RWPE1 (cell line): ENCODE measurements at regions not wholly inside any gene's neighbourhood (a gene's known extent, or its start where the extent isn't known, plus 50 kb on each side); places are given as distances from the start of the nearest gene placed in this dataset.
"Not testable (repeated sequence)": the region's sequence is repeated elsewhere in the genome, so short reads cannot be mapped to it uniquely, and the experiment has no call there.

Experiments used
- CTCF ChIA-PET: fragments of 350-600 bp; sonication (Branson Sonifier 250); formaldehyde crosslinking; extraction: SDS; loops from one replicate; lab custom pipeline; 2021; lab: Yijun Ruan, JAX
- POLR2A ChIA-PET: fragments of 400-600 bp; formaldehyde crosslinking; extraction: SDS; loops from one replicate; lab custom pipeline; 2020; ENCODE audit warnings: antibody characterized with exemption; ENCODE audit not compliant: low non-redundant PET; lab: Yijun Ruan, JAX
- DNase-seq: peaks from one replicate; pipeline ENCODE4 v3.0.0; 2012; ENCODE audit warnings: low spot score
- H3K27ac ChIP-seq: fragments of 450-650 bp; 2 replicates; pipeline ENCODE4 v1.5.1; 2017
- CTCF ChIP-seq: fragments of 450-650 bp; conservative IDR thresholded peaks from 2 replicates; pipeline ENCODE4 v1.5.1; 2017; ENCODE audit warnings: low read depth, mild to moderate bottlenecking

GRCh38 chr11:122572592-122572991, 82.9 kb upstream of the UBASH3B start:
- ChIA-PET CTCF (interaction anchor here (0.6 kb wide), 1 partner anchor 973 kb away, joined by 3 read pairs; no protein-coding TSS in a partner anchor), POLR2A (no interaction called here)
- no peak overlapping the region for H3K27ac ChIP-seq
- TF ChIP-seq CTCF: no peak
- no peak for DNase-seq

GRCh38 chr11:122563761-122564160, 91.8 kb upstream of the UBASH3B start:
- no peak for DNase-seq
- CTCF ChIA-PET: no interaction called here
- TF ChIP-seq CTCF: no peak
- no peak overlapping the region for H3K27ac ChIP-seq
- POLR2A ChIA-PET: no interaction called here

GRCh38 chr11:122559734-122560382, 95.7 kb upstream of the UBASH3B start:
- no peak for DNase-seq
- TF ChIP-seq CTCF: no peak
- ChIA-PET CTCF (no interaction called here), POLR2A (interaction anchor here (0.6 kb wide), 1 partner anchor 244 kb away, joined by 4 read pairs; no protein-coding TSS in a partner anchor)
- no peak overlapping the region for H3K27ac ChIP-seq

GRCh38 chr11:122559218-122559617, 96.3 kb upstream of the UBASH3B start:
- CTCF ChIA-PET, H3K27ac ChIP-seq, POLR2A ChIA-PET, DNase-seq: not testable (repeated sequence)

DNA sequence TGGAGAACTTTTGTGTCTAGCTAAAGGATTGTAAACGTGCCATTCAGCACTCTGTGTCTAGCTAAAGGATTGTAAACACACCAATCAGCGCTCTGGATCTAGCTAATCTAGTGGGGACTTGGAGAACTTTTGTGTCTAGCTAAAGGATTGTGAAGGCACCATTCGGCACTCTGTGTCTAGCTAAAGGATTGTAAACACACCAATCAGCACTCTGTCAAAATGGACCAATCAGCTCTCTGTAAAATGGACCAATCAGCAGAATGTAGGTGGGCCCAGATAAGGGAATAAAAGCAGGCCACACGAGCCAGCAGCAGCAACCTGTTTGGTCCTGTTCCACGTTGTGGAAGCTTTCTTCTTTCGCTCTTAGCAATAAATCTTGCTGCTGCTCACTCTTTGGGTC, 98.4 kb upstream of the UBASH3B start:
- H3K27ac ChIP-seq, DNase-seq, POLR2A ChIA-PET: not testable (repeated sequence)
- CTCF ChIA-PET: interaction anchor here (0.5 to 1.0 kb wide), 4 partner anchors 23 to 316 kb away, joined by 3 to 5 read pairs (median 3); no protein-coding TSS in a partner anchor

DNA sequence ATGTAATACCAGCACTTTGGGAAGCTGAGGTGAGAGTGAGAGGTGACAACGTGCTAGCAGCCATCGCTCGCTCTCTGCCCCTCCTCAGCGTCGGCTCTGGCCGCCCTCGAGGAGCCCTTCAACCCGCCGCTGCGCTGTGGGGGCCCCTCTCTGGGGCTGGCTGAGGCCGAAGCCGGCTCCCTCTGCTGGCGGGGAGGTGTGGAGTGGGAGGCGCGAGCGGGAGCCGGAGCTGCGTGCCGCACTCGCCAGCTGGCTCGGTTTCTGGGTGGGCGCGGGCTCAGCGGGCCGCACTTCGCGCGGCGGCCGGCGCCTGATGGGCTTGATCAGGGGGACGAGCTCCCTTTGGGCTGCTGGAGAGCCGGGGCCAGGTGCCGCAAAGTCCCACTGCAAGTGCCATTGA, 98.9 kb upstream of the UBASH3B start:
- ChIA-PET CTCF (interaction anchor here (0.5 to 1.0 kb wide), 7 partner anchors 19 to 1315 kb away, joined by 3 to 5 read pairs (median 3); no protein-coding TSS in a partner anchor), POLR2A (no interaction called here)
- H3K27ac ChIP-seq: no peak overlapping the region
- peak; percentile 12 for DNase-seq
- TF ChIP-seq CTCF: peak; percentile 40; the same call in 1 of the 2 replicates

DNA sequence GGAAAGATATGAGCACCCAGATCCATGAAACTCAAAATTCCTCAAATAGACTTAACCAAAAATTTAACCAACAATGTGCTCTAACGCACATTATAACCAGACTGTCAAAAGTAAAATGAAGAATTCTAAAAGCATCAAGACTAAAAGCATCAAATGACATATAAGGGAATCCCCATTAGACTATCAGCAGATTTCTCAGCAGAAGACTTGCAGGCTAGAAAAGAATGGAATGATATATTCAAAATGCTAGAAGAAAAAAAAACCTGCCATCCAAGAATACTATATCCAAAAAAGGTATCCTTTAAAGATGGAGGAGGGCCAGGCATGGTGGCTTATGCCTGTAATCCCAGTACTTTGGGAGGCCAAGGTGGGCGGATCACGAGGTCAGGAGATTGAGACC, 117.5 kb upstream of the UBASH3B start:
- H3K27ac ChIP-seq: no peak overlapping the region
- POLR2A ChIA-PET: no interaction called here

More for the DNA sequence above, 117.5 kb upstream of the UBASH3B start:
- TF ChIP-seq CTCF: no peak
- CTCF ChIA-PET: no interaction called here
- DNase-seq: no peak
